Lung (tissue), 11 donors: ENCODE measurements at regions not wholly inside any gene's neighbourhood (a gene's known extent, or its start where the extent isn't known, plus 50 kb on each side); places are given as distances from the start of the nearest gene placed in this dataset.

Experiments used
- ATAC-seq: fragments of 200-7000 bp; cut with Tn5 transposase; one replicate; pipeline ENCODE4 v1.9.1; 2020; ENCODE audit warnings: moderate number of reproducible peaks; ENCODE audit not compliant: insufficient read depth, low FRiP score
- DNase-seq, 3 donors: peaks; one replicate each; pipeline ENCODE4 v3.0.0-alpha.2; 2013 to 2017
- H3K27ac ChIP-seq, 2 donors: one replicate each; pipeline ENCODE4 v1.5.1; 2013; ENCODE audit warnings: mild to moderate bottlenecking in 2 of 2, moderate library complexity in 2 of 2, control low read depth in 1 of 2, inconsistent platforms in 1 of 2, low read depth in 1 of 2, low read length in 1 of 2
- H3K27me3 ChIP-seq, 3 donors: one replicate each; pipeline ENCODE4 v1.5.1; 2013; ENCODE audit warnings: low read length in 2 of 3; ENCODE audit not compliant: control insufficient read depth in 3 of 3, insufficient read depth in 3 of 3
- H3K36me3 ChIP-seq, 4 donors: one replicate each; pipeline ENCODE4 v1.5.1; 2013; ENCODE audit warnings: low read length in 4 of 4, mild to moderate bottlenecking in 1 of 4, moderate library complexity in 1 of 4; ENCODE audit not compliant: control insufficient read depth in 4 of 4, insufficient read depth in 4 of 4
- H3K4me1 ChIP-seq, 5 donors: one replicate each; pipeline ENCODE4 v1.5.1; 2013; ENCODE audit warnings: low read length in 5 of 5, mild to moderate bottlenecking in 2 of 5, moderate library complexity in 1 of 5; ENCODE audit not compliant: control insufficient read depth in 5 of 5, insufficient read depth in 5 of 5
- H3K4me3 ChIP-seq: one replicate; pipeline ENCODE4 v1.5.1; 2013; ENCODE audit warnings: mild to moderate bottlenecking, control low read depth, moderate library complexity
- H3K9ac ChIP-seq, 2 donors: one replicate each; pipeline ENCODE4 v1.5.1; 2013; ENCODE audit warnings: low read length in 2 of 2, control low read depth in 1 of 2; ENCODE audit not compliant: insufficient read depth in 1 of 2
- H3K9me3 ChIP-seq, 4 donors: one replicate each; pipeline ENCODE4 v1.5.1; 2013; ENCODE audit warnings: low read length in 3 of 4, mild to moderate bottlenecking in 1 of 4, moderate library complexity in 1 of 4; ENCODE audit not compliant: control insufficient read depth in 4 of 4, insufficient read depth in 3 of 4
- CTCF ChIP-seq: IDR thresholded peaks from 2 replicates; pipeline ENCODE4 v1.5.1; 2012; ENCODE audit warnings: mild to moderate bottlenecking; ENCODE audit errors: control extremely low read depth, extremely low read depth
- WGBS, 2 donors: extraction: QIAGEN DNeasy Blood & Tissue Kit; methylation state at CpG; one replicate each; pipeline ENCODE4 v1.1.7; 2013; 5-methylcytosine and 5-hydroxymethylcytosine counted together
- donor health status: control.
- donor health status: control.
- donor health status: Bipolar disorder and iron deficiency.
- donor health status: healthy.
- donor health status: DM: yes; HTN: yes; CAD: no.

DNA sequence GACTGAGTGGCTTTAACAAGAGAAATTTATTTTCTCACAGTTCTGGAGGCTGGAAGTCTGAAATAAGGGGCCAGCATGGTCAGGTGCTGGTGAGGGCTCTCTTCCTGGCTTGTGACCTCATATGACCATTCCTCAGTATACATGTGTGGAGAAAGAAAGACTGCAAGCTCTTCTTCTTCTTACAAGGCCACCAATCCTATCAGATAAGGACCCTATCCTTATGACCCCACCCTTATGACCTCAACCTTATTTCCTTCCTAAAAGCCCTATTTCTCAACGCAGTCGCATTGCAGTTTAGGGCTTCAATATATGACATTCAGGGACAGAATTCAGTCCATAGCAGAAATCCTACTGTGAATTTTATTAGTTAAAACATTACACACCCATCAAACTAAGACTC, 124.4 kb upstream of the RAG2 start:
- ATAC-seq (no peak), DNase-seq (no peak)
- Histone ChIP-seq H3K27me3 (no peaks in the 10 kb centered on the region), H3K9me3 (no peaks in the 10 kb centered on the region), H3K4me1 (peaks cover 0 to 7% (median 0%) of the 10 kb centered on the region in 5 donors), H3K4me3 (no peak overlapping the region), H3K36me3 (no peaks in the 10 kb centered on the region), H3K9ac (no peak overlapping the region), H3K27ac (no peak overlapping the region)
- 34 to 60% methylated on average over 2 of the region's 2 CpGs for WGBS, 2 donors
- no peak for TF ChIP-seq CTCF

GRCh38 chr11:36719358-36720107, 121.5 kb upstream of the RAG2 start:
- H3K36me3 ChIP-seq = no peaks in the 10 kb centered on the region
- ATAC-seq (no peak), DNase-seq (peak in 1 of 3 donors; percentile 26)
- no peaks in the 10 kb centered on the region for H3K9me3 ChIP-seq
- peaks cover 0 to 7% (median 0%) of the 10 kb centered on the region in 5 donors for H3K4me1 ChIP-seq
- 84% methylated on average over 8 of the region's 8 CpGs for WGBS, 2 donors
- no peak overlapping the region for H3K4me3 ChIP-seq
- TF ChIP-seq CTCF = no peak
- no peak overlapping the region for H3K27ac ChIP-seq
- no peak overlapping the region for H3K9ac ChIP-seq
- no peaks in the 10 kb centered on the region for H3K27me3 ChIP-seq

- H3K4me1 ChIP-seq = peaks cover 0 to 7% (median 0%) of the 10 kb centered on the region in 5 donors
- no peak overlapping the region for H3K4me3 ChIP-seq
- H3K27ac ChIP-seq = no peak overlapping the region
- 58 to 73% methylated on average over 1 of the region's 1 CpG for WGBS, 2 donors
- H3K36me3 ChIP-seq = no peaks in the 10 kb centered on the region
- no peaks in the 10 kb centered on the region for H3K27me3 ChIP-seq
- peak; percentile 19 to 86 (median 75) for DNase-seq
- ATAC-seq = no peak
- H3K9ac ChIP-seq = no peak overlapping the region
- no peaks in the 10 kb centered on the region for H3K9me3 ChIP-seq
- TF ChIP-seq CTCF = no peak
These were observed 120.4 kb upstream of the RAG2 start for GRCh38 chr11:36718451-36718850.
